MM.1S (cell line): ENCODE measurements at regions not wholly inside any gene's neighbourhood (a gene's known extent, or its start where the extent isn't known, plus 50 kb on each side); places are given as distances from the start of the nearest gene placed in this dataset.

Experiments
- DNase-seq: peaks from one replicate; pipeline ENCODE4 v3.0.0-alpha.2; 2015
- H2AFZ ChIP-seq: fragments of 300-600 bp; sonication (generic); 2 replicates; pipeline ENCODE4 v1.6.0; 2016; ENCODE audit warnings: antibody characterized with exemption, low read length
- H3F3A ChIP-seq: fragments of 300-600 bp; sonication (generic); 2 replicates; pipeline ENCODE4 v1.6.1; 2016; ENCODE audit warnings: mild to moderate bottlenecking, antibody characterized with exemption, low read length, moderate library complexity, mixed read lengths; ENCODE audit not compliant: insufficient read depth
- H3K27ac ChIP-seq: fragments of 300-600 bp; sonication (generic); 2 replicates; pipeline ENCODE4 v1.5.1; 2016; ENCODE audit warnings: mild to moderate bottlenecking, low read length
- H3K27me3 ChIP-seq: fragments of 300-600 bp; sonication (generic); replicated peaks from 2 replicates; pipeline ENCODE4 v1.6.0; 2016; ENCODE audit warnings: low read length; ENCODE audit not compliant: insufficient read depth
- H3K36me3 ChIP-seq: fragments of 300-600 bp; sonication (generic); replicated peaks from 2 replicates; pipeline ENCODE4 v1.6.1; 2016; ENCODE audit warnings: mild to moderate bottlenecking, low read length, mixed read lengths; ENCODE audit not compliant: insufficient read depth
- H3K4me1 ChIP-seq: fragments of 300-600 bp; sonication (generic); 2 replicates; pipeline ENCODE4 v1.6.1; 2016; ENCODE audit warnings: low read length, mixed read lengths
- H3K4me2 ChIP-seq: fragments of 300-600 bp; sonication (generic); 2 replicates; pipeline ENCODE4 v1.6.0; 2016; ENCODE audit warnings: low read depth, low read length
- H3K4me3 ChIP-seq: fragments of 300-600 bp; sonication (generic); 2 replicates; pipeline ENCODE4 v1.5.1; 2016; ENCODE audit warnings: low read length, mixed read lengths
- H3K79me2 ChIP-seq: fragments of 300-600 bp; sonication (generic); 2 replicates; pipeline ENCODE4 v1.6.1; 2016; ENCODE audit warnings: mixed run types, low read length, mixed read lengths
- H3K9ac ChIP-seq: fragments of 300-600 bp; sonication (generic); 2 replicates; pipeline ENCODE4 v1.6.1; 2016; ENCODE audit warnings: low read length, mixed read lengths
- H3K9me2 ChIP-seq: fragments of 300-600 bp; sonication (generic); replicated peaks from 2 replicates; pipeline ENCODE4 v1.6.1; 2016; ENCODE audit warnings: mild to moderate bottlenecking, low read length, mixed read lengths; ENCODE audit not compliant: insufficient read depth
- H3K9me3 ChIP-seq: fragments of 300-600 bp; sonication (generic); replicated peaks from 2 replicates; pipeline ENCODE4 v1.6.1; 2016; ENCODE audit warnings: mild to moderate bottlenecking, low read length, mixed read lengths; ENCODE audit not compliant: insufficient read depth
- H4K20me1 ChIP-seq: fragments of 300-600 bp; sonication (generic); 2 replicates; pipeline ENCODE4 v1.6.1; 2016; ENCODE audit warnings: mild to moderate bottlenecking, low read length, moderate library complexity, mixed read lengths; ENCODE audit not compliant: insufficient read depth
- EZH2 ChIP-seq: fragments of 300-600 bp; sonication (generic); optimal IDR thresholded peaks from 2 replicates; pipeline ENCODE3; 2017; ENCODE audit warnings: low read depth, mild to moderate bottlenecking, antibody characterized with exemption, low read length, mixed read lengths
- EZH2phosphoT487 ChIP-seq: fragments of 300-600 bp; sonication (generic); IDR thresholded peaks from 2 replicates; pipeline ENCODE4 v1.6.1; 2018; ENCODE audit warnings: antibody characterized with exemption, low read length
- TF ChIP-seq, protein P1 (sequence below): fragments of 300-600 bp; sonication (generic); IDR thresholded peaks from 2 replicates; pipeline ENCODE4 v1.5.1; 2016; ENCODE audit warnings: antibody characterized with exemption, low read length, mixed read lengths

DNA sequence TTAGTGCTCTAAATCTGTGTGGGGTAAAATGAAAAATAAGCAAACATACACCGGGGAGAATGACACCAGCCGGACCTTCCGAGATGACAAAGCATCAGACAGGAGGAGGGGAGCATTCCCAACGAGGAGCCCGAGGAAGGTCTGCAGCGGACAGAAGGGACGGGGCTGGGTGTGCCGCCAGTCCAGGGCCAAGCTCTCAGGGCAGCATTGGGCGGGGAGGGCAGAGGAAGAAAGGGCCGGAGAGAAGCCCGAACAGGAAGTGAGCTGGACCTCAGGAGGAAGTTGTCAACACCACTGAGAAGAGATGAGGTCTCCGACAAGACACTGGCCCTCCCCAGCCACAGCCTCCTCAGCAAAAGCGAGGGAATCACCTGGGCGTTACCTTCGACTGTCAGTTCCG, 182.6 kb upstream of the RNF32 start:
- Histone ChIP-seq H3K36me3 (no peaks in the 10 kb centered on the region), H3K9me3 (no peaks in the 10 kb centered on the region), H3K27ac (no peak overlapping the region), H3K4me3 (no peak overlapping the region), H3K9ac (no peak overlapping the region), H3K27me3 (peaks cover 38% of the 10 kb centered on the region; the same call in 1 of the 2 replicates), H4K20me1 (no peaks in the 10 kb centered on the region), H3F3A (no peaks in the 10 kb centered on the region), H3K9me2 (no peaks in the 10 kb centered on the region), H2AFZ (peak overlapping the region; percentile 12; the same call in 1 of the 2 replicates), H3K79me2 (no peaks in the 10 kb centered on the region), H3K4me1 (no peaks in the 10 kb centered on the region), H3K4me2 (0 out of 2 replicates have a peak overlapping the region, but pooled peaks have one; percentile 6)
- DNase-seq, result no peak
- TF ChIP-seq, protein P1, sequence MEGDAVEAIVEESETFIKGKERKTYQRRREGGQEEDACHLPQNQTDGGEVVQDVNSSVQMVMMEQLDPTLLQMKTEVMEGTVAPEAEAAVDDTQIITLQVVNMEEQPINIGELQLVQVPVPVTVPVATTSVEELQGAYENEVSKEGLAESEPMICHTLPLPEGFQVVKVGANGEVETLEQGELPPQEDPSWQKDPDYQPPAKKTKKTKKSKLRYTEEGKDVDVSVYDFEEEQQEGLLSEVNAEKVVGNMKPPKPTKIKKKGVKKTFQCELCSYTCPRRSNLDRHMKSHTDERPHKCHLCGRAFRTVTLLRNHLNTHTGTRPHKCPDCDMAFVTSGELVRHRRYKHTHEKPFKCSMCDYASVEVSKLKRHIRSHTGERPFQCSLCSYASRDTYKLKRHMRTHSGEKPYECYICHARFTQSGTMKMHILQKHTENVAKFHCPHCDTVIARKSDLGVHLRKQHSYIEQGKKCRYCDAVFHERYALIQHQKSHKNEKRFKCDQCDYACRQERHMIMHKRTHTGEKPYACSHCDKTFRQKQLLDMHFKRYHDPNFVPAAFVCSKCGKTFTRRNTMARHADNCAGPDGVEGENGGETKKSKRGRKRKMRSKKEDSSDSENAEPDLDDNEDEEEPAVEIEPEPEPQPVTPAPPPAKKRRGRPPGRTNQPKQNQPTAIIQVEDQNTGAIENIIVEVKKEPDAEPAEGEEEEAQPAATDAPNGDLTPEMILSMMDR, result no peak
- TF ChIP-seq EZH2, result no peak
- no peak for TF ChIP-seq EZH2phosphoT487

DNA sequence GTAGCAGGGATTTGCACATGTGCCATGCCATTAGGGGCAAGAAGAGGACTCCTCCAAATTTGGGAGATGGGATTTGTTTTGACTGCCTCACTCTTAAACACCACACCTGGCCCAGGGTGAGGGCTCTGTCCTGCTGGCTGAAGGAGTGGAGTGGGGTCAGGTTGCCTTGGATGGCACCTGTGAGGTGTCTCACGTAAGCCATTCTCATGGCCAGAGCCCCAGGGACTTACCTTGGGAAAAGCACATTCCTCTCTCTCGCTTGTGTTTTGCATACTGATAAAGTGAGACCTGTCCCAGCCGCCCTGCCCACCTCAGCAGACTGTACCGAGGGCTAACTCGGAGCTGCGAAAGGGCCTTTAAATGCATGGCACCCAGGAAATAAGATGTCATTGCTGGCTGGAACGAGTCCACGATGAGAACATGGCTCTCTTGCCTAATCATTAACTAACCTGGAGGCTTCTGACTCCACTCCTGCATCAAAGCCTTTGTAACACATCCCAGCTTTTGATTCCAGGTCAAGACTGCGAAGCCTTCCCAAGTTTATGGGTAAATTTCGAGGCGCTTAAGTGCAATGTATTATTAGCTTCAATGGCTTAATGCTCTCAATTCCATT, 184.0 kb upstream of the RNF32 start:
- H3K27me3 ChIP-seq, result peaks cover 43% of the 10 kb centered on the region; the same call in 1 of the 2 replicates

DNA sequence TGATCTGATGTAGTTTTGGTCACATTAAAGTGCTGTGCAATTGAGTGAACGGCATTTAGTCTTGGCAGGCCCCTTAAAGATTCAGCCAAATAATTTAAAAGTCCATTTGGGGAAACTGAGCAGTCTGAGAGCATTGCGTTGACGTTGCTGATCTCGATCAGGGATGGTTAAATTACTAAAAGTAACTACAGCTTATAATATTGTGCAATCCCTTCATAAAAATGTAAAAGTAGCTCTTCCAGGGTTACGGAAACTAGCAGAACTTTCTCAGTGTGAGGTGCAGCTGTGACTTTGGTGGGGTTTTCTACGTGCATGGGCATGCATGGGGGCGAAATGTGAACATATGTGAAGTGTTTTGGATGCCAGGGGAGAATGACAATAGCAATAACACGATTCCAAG, 184.5 kb upstream of the RNF32 start:
- no peak overlapping the region for H3K4me3 ChIP-seq
- no peaks in the 10 kb centered on the region for H3K4me1 ChIP-seq
- no peaks in the 10 kb centered on the region for H3K9me3 ChIP-seq
- H4K20me1 ChIP-seq, result no peaks in the 10 kb centered on the region
- no peaks in the 10 kb centered on the region for H3K36me3 ChIP-seq
- H2AFZ ChIP-seq, result no peak overlapping the region
- H3K9me2 ChIP-seq, result no peaks in the 10 kb centered on the region
- peaks cover 49% of the 10 kb centered on the region; the same call in 1 of the 2 replicates for H3K27me3 ChIP-seq
- H3K27ac ChIP-seq, result no peak overlapping the region
- no peak overlapping the region for H3K4me2 ChIP-seq
- DNase-seq, result no peak
- H3K79me2 ChIP-seq, result no peaks in the 10 kb centered on the region
- H3K9ac ChIP-seq, result no peak overlapping the region
- TF ChIP-seq, protein P1, result no peak
- TF ChIP-seq EZH2phosphoT487 (no peak), EZH2 (no peak)
- H3F3A ChIP-seq, result no peaks in the 10 kb centered on the region

More for the DNA sequence above, 184.0 kb upstream of the RNF32 start:
- Histone ChIP-seq H3K4me2 (no peak overlapping the region), H3K4me3 (no peak overlapping the region), H3K79me2 (no peaks in the 10 kb centered on the region), H3K9me2 (no peaks in the 10 kb centered on the region), H3K9me3 (no peaks in the 10 kb centered on the region), H3F3A (no peaks in the 10 kb centered on the region), H3K4me1 (no peaks in the 10 kb centered on the region), H2AFZ (no peak overlapping the region), H3K9ac (no peak overlapping the region), H4K20me1 (no peaks in the 10 kb centered on the region), H3K36me3 (no peaks in the 10 kb centered on the region), H3K27ac (no peak overlapping the region)
- DNase-seq, result no peak
- TF ChIP-seq EZH2phosphoT487 (no peak), EZH2 (no peak)

DNA sequence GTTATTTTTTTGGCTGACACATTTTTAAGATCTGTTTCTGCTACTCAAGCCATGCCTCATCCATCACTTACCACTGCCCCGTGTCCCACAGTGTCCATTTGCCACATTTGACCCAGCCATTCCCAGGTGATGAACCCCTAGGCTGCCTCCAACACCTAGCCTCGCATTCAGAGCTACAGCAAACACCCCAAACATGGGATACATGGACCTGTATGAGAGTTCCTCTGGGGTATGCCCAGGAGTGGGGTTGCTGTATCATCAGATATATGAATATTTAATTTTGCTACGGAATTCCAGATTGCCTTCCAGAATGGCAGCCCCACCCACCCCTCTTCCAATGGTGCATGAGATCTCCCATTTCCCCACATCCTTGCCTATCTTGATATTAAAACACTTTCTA, 190.1 kb upstream of the RNF32 start:
- no peak for DNase-seq
- no peaks in the 10 kb centered on the region for H3K79me2 ChIP-seq
- no peaks in the 10 kb centered on the region for H3K9me2 ChIP-seq
- H3K4me3 ChIP-seq, result no peak overlapping the region
- H3K27me3 ChIP-seq, result peaks cover 54% of the 10 kb centered on the region; the same call in 1 of the 2 replicates
- H3K4me1 ChIP-seq, result no peaks in the 10 kb centered on the region
- no peaks in the 10 kb centered on the region for H3K36me3 ChIP-seq
- H3K27ac ChIP-seq, result no peak overlapping the region
- no peaks in the 10 kb centered on the region for H3F3A ChIP-seq
- TF ChIP-seq EZH2phosphoT487, result no peak
- TF ChIP-seq, protein P1, result no peak
- no peak for TF ChIP-seq EZH2
- no peaks in the 10 kb centered on the region for H3K9me3 ChIP-seq
- H3K4me2 ChIP-seq, result no peak overlapping the region
- H3K9ac ChIP-seq, result no peak overlapping the region
- H4K20me1 ChIP-seq, result no peaks in the 10 kb centered on the region
- no peak overlapping the region for H2AFZ ChIP-seq
